ENCODE measurements at regions not wholly inside any gene's neighbourhood (a gene's known extent, or its start where the extent isn't known, plus 50 kb on each side); places are given as distances from the start of the nearest gene placed in this dataset.

DNA sequence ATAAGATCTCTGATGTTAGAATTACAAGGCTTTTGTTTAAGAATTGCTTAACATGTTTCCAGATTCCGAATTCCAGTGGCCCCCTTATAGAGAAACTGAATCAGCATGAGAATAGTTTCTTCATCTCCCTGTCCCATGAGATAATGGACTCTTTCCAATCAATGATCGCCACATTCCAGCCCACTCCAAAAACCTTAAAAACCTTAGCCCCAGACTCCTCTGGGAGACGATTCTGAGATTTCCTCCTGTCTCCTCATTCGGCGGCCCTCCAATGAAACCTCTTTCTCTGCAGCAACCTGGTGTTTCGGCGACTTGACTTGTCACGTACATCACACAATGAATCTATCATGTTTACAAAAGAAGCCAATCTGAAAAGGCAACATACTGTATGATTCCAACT lies 197.1 kb upstream of the PSMD7 start:
- H3K27ac ChIP-seq, result no peak overlapping the region
- WGBS, 3 donors, result 84 to 85% (median 85%) methylated on average over 8 of the region's 8 CpGs
- ATAC-seq (no peak), DNase-seq (no peak)
- intact Hi-C loops (cut with DNase I), result no loop called here
- TF ChIP-seq, protein P1, sequence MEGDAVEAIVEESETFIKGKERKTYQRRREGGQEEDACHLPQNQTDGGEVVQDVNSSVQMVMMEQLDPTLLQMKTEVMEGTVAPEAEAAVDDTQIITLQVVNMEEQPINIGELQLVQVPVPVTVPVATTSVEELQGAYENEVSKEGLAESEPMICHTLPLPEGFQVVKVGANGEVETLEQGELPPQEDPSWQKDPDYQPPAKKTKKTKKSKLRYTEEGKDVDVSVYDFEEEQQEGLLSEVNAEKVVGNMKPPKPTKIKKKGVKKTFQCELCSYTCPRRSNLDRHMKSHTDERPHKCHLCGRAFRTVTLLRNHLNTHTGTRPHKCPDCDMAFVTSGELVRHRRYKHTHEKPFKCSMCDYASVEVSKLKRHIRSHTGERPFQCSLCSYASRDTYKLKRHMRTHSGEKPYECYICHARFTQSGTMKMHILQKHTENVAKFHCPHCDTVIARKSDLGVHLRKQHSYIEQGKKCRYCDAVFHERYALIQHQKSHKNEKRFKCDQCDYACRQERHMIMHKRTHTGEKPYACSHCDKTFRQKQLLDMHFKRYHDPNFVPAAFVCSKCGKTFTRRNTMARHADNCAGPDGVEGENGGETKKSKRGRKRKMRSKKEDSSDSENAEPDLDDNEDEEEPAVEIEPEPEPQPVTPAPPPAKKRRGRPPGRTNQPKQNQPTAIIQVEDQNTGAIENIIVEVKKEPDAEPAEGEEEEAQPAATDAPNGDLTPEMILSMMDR (IDR thresholded peaks at IDR 0.05), result no peak
- no peaks in the 10 kb centered on the region for H3K9me3 ChIP-seq
- H3K27me3 ChIP-seq (ENCODE audit: insufficient read depth in 3 of 3, low read length in 2 of 3), result no peaks in the 10 kb centered on the region
- H3K4me1 ChIP-seq, result no peaks in the 10 kb centered on the region
- no peaks in the 10 kb centered on the region for H3K36me3 ChIP-seq (ENCODE audit: insufficient read depth in 1 of 2, low read depth in 1 of 2)
- H3K4me3 ChIP-seq, result no peak overlapping the region

DNA sequence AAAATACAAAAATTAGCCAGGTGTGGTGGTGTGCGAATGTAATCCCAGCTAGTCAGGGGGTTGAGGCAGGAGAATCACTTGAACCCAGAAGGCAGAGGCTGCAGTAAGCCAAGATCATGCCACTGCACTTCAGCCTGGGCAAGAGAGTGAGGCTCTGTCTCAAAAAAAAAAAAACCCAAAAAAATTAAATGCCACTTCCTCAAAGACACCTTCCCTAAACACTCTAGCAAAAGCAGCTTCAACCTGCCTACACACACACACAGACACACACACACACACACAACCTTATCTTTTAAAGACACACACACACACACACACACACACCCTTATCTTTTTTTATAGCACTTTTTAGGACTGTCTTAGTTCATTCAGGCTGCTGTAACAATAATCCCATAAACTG lies 201.7 kb upstream of the PSMD7 start:
- TF ChIP-seq, protein P1 (IDR thresholded peaks at IDR 0.05), result no peak
- Histone ChIP-seq H3K27ac (no peak overlapping the region), H3K27me3 (ENCODE audit: insufficient read depth in 3 of 3, low read length in 2 of 3) (no peaks in the 10 kb centered on the region), H3K4me1 (no peaks in the 10 kb centered on the region), H3K4me3 (no peak overlapping the region), H3K9me3 (no peaks in the 10 kb centered on the region), H3K36me3 (ENCODE audit: insufficient read depth in 1 of 2, low read depth in 1 of 2) (no peaks in the 10 kb centered on the region)
- WGBS, 3 donors, result 86 to 93% (median 88%) methylated on average over 1 of the region's 1 CpG
- ATAC-seq, result no peak
- no peak for DNase-seq
- intact Hi-C loops (cut with DNase I), result no loop called here

DNA sequence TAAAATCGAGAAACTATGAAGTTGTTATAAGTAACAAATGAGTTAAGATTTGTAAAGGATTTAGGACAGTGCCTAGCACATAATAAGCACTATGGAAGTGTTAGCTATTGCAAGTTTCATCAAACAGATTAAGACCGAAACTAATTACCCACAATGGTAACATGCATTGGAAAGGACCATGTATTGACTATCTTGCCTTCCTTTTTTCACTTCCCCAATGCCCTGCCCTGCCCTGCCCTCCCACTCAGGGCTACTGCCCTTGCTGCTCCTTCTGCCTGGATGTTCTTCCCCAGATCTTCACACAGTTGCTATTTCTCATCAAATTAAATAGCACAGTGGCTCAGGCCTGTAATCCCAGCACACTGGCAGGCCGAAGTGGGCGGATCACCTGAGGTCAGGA lies 202.1 kb upstream of the PSMD7 start:
- Histone ChIP-seq H3K4me1 (no peaks in the 10 kb centered on the region), H3K4me3 (no peak overlapping the region), H3K9me3 (no peaks in the 10 kb centered on the region), H3K27ac (no peak overlapping the region), H3K36me3 (ENCODE audit: insufficient read depth in 1 of 2, low read depth in 1 of 2) (no peaks in the 10 kb centered on the region), H3K27me3 (ENCODE audit: insufficient read depth in 3 of 3, low read length in 2 of 3) (no peaks in the 10 kb centered on the region)
- DNase-seq, result no peak
- ATAC-seq, result no peak
- 85 to 89% (median 86%) methylated on average over 4 of the region's 4 CpGs for WGBS, 3 donors
- intact Hi-C loops (cut with DNase I), result no loop called here
- TF ChIP-seq, protein P1 (IDR thresholded peaks at IDR 0.05), result no peak

DNA sequence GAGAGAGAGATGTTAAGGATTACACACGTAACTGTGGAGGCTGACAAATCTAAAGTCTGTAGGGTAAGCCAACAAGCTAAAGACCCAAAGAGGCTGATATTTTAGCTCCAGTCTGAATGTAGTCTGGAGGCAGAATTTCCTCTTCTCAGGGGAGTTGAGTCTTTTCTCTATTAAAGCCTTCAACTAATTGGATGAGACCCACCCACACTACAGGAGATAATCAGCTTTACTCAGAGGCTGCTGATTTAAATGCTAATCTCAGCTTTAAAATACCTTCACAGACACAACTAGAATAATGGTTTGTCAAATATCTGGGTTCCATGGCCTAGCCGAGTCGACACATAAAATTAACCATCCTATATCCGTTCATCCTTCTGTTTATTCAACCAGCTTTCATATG lies 204.3 kb upstream of the PSMD7 start:
- DNase-seq, result no peak
- Histone ChIP-seq H3K27me3 (ENCODE audit: insufficient read depth in 3 of 3, low read length in 2 of 3) (no peaks in the 10 kb centered on the region), H3K27ac (no peak overlapping the region), H3K4me3 (no peak overlapping the region), H3K36me3 (ENCODE audit: insufficient read depth in 1 of 2, low read depth in 1 of 2) (no peaks in the 10 kb centered on the region), H3K9me3 (no peaks in the 10 kb centered on the region), H3K4me1 (no peaks in the 10 kb centered on the region)
- 88 to 95% (median 91%) methylated on average over 4 of the region's 4 CpGs for WGBS, 3 donors
- ATAC-seq, result no peak
- intact Hi-C loops (cut with DNase I), result no loop called here
- TF ChIP-seq, protein P1 (IDR thresholded peaks at IDR 0.05), result no peak

DNA sequence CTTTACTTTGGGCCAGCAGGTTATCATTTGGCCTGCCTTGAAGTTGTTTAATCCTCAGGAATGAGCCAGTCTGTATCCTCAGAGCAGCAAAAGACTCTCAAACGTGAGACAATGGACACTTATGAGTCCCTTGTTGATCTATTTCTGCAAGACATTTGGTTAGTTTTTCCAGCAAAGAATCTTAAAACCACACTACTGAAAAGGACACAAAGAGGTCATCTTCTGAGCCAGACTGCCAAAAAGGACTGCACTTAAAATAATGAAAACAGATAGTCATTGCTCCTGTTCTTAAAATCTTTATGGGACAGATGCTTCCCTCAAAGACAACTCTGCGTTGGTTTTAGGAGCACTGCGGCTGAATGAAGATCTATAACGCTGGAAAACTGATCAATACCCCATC lies 205.7 kb upstream of the PSMD7 start:
- Histone ChIP-seq H3K36me3 (ENCODE audit: insufficient read depth in 1 of 2, low read depth in 1 of 2) (no peaks in the 10 kb centered on the region), H3K9me3 (no peaks in the 10 kb centered on the region), H3K27ac (no peak overlapping the region), H3K4me3 (no peak overlapping the region), H3K4me1 (no peaks in the 10 kb centered on the region), H3K27me3 (ENCODE audit: insufficient read depth in 3 of 3, low read length in 2 of 3) (no peaks in the 10 kb centered on the region)
- DNase-seq, result no peak
- ATAC-seq, result no peak
- WGBS, 3 donors, result 66 to 72% (median 68%) methylated on average over 4 of the region's 4 CpGs
- intact Hi-C loops (cut with DNase I), result no loop called here
- TF ChIP-seq, protein P1 (IDR thresholded peaks at IDR 0.05), result no peak

All from psoas muscle (tissue), 7 donors.